Stomach (tissue), 8 donors: ENCODE measurements at regions not wholly inside any gene's neighbourhood (a gene's known extent, or its start where the extent isn't known, plus 50 kb on each side); places are given as distances from the start of the nearest gene placed in this dataset.

Experiments used
- DNase-seq, 2 donors: peaks; one replicate each; pipeline versions ENCODE4 v3.0.0 to v3.0.0-alpha.2; 2013 to 2019
- H3K27ac ChIP-seq, 5 donors: fragments of 200-600 bp in 4 of 5; sonication (generic) in 4 of 5; one replicate each; pipeline ENCODE4 v1.5.1; 2013 to 2019; ENCODE audit warnings: mild to moderate bottlenecking in 1 of 5, moderate library complexity in 1 of 5
- H3K27me3 ChIP-seq, 3 donors: fragments of 200-600 bp; sonication (generic); one replicate each; pipeline ENCODE4 v1.5.1; 2017 to 2019; ENCODE audit warnings: mixed run types in 1 of 3
- H3K36me3 ChIP-seq, 4 donors: fragments of 200-600 bp; sonication (generic); 1 replicate in 3 of 4; 2 replicates in 1 of 4; pipeline ENCODE4 v1.5.1; 2016 to 2019
- H3K4me1 ChIP-seq, 4 donors: fragments of 200-600 bp; sonication (generic); one replicate each; pipeline ENCODE4 v1.5.1; 2016 to 2019
- H3K4me3 ChIP-seq, 4 donors: fragments of 200-600 bp; sonication (generic) in 3 of 4; one replicate each; pipeline ENCODE4 v1.5.1; 2016 to 2019; ENCODE audit warnings: mild to moderate bottlenecking in 1 of 4
- H3K9me3 ChIP-seq, 4 donors: fragments of 200-600 bp; sonication (generic); one replicate each; pipeline ENCODE4 v1.5.1; 2016 to 2019
- CTCF ChIP-seq, 7 experiments: fragments of 450-650 bp in 4 of 7; fragments of 200-600 bp in 3 of 7; sonication (generic) in 3 of 7; IDR thresholded peaks; one replicate each; pipeline ENCODE4 v1.5.1; 2016 to 2019; ENCODE audit warnings: antibody characterized with exemption in 7 of 7, control low read depth in 2 of 7, mild to moderate bottlenecking in 1 of 7
- EP300 ChIP-seq: sonication (generic); formaldehyde crosslinking; IDR thresholded peaks from one replicate; pipeline ENCODE4 v1.6.1; 2017; ENCODE audit warnings: antibody characterized with exemption
- POLR2A ChIP-seq, 4 donors: fragments of 450-650 bp; IDR thresholded peaks; one replicate each; pipeline ENCODE4 v1.6.1; 2016; ENCODE audit warnings: antibody characterized with exemption in 4 of 4, control low read depth in 2 of 4, mild to moderate bottlenecking in 1 of 4, moderate library complexity in 1 of 4
- POLR2AphosphoS5 ChIP-seq, 3 donors: sonication (generic); formaldehyde crosslinking; IDR thresholded peaks; one replicate each; pipeline ENCODE4 v1.6.1; 2016; ENCODE audit warnings: antibody characterized with exemption in 3 of 3
- WGBS, 5 donors: extraction: QIAGEN DNeasy Blood & Tissue Kit in 3 of 5; methylation state at CpG; one replicate each; pipeline versions ENCODE4 v1.1.5 to v1.1.7; 2013 to 2018; 5-methylcytosine and 5-hydroxymethylcytosine counted together
- intact Hi-C: fragments of 100-400 bp; cut with DNase I; formaldehyde crosslinking; loops from one replicate; pipeline ENCODE4 v1.15.1; 2023; ENCODE audit warnings: low total_unique reads
- donor health status: healthy with polysubstance abuse.
- donor health status: Bipolar disorder and iron deficiency.
- donor health status: healthy.

- Histone ChIP-seq H3K4me3 (no peak overlapping the region), H3K27ac (no peak overlapping the region), H3K4me1 (peaks cover 39 to 83% (median 55%) of the 10 kb centered on the region in 4 donors), H3K9me3 (no peaks in the 10 kb centered on the region), H3K36me3 (no peaks in the 10 kb centered on the region), H3K27me3 (no peaks in the 10 kb centered on the region)
- no peak for TF ChIP-seq POLR2A (IDR thresholded peaks at IDR 0.05)
- TF ChIP-seq EP300: no peak
- no peak for TF ChIP-seq CTCF (IDR thresholded peaks at IDR 0.05)
- TF ChIP-seq POLR2AphosphoS5 (IDR thresholded peaks at IDR 0.05): no peak
- intact Hi-C loops: no loop called here
- no peak for DNase-seq
- WGBS, 5 donors: 25 to 64% (median 45%) methylated on average over 1 of the region's 1 CpG
These were observed 78.0 kb upstream of the MGAT5 start for GRCh38 chr2:134175834-134176233.

GRCh38 chr2:134177351-134177931, 76.4 kb upstream of the MGAT5 start:
- H3K9me3 ChIP-seq: no peaks in the 10 kb centered on the region
- H3K36me3 ChIP-seq: no peaks in the 10 kb centered on the region
- no peaks in the 10 kb centered on the region for H3K27me3 ChIP-seq
- 47 to 65% (median 51%) methylated on average over 13 of the region's 13 CpGs for WGBS, 5 donors
- TF ChIP-seq CTCF (IDR thresholded peaks at IDR 0.05): no peak
- TF ChIP-seq POLR2AphosphoS5 (IDR thresholded peaks at IDR 0.05): peak in 1 of 3 donors; percentile 51
- peak overlapping the region in 1 of 5 donors; percentile 5 for H3K27ac ChIP-seq
- peaks cover 42 to 88% (median 57%) of the 10 kb centered on the region in 4 donors for H3K4me1 ChIP-seq
- intact Hi-C loops: no loop called here
- H3K4me3 ChIP-seq: no peak overlapping the region
- DNase-seq: peak; percentile 54 to 57

- Histone ChIP-seq H3K27me3 (no peaks in the 10 kb centered on the region), H3K36me3 (no peaks in the 10 kb centered on the region), H3K4me1 (peaks cover 39 to 84% (median 53%) of the 10 kb centered on the region in 4 donors), H3K27ac (no peak overlapping the region), H3K9me3 (no peaks in the 10 kb centered on the region), H3K4me3 (no peak overlapping the region)
- TF ChIP-seq POLR2A (IDR thresholded peaks at IDR 0.05): no peak
- TF ChIP-seq POLR2AphosphoS5 (IDR thresholded peaks at IDR 0.05): no peak
- no peak for TF ChIP-seq EP300
- TF ChIP-seq CTCF (IDR thresholded peaks at IDR 0.05): no peak
- WGBS, 5 donors: 44 to 66% (median 55%) methylated on average over 3 of the region's 3 CpGs
- intact Hi-C loops: no loop called here
- DNase-seq: peak in 1 of 2 donors; percentile 40
These were observed 75.6 kb upstream of the MGAT5 start for GRCh38 chr2:134178138-134178877.

- Histone ChIP-seq H3K4me3 (no peak overlapping the region), H3K36me3 (peaks cover 0 to 4% (median 0%) of the 10 kb centered on the region in 4 donors), H3K27ac (peak overlapping the region in 3 of 5 donors; percentile 25 to 47 (median 35)), H3K27me3 (no peaks in the 10 kb centered on the region), H3K4me1 (peaks cover 21 to 55% (median 37%) of the 10 kb centered on the region in 4 donors), H3K9me3 (no peaks in the 10 kb centered on the region)
- intact Hi-C loops: no loop called here
- 13 to 67% (median 46%) methylated on average over 5 of the region's 5 CpGs for WGBS, 5 donors
- TF ChIP-seq EP300: no peak
- TF ChIP-seq POLR2A (IDR thresholded peaks at IDR 0.05): no peak
- no peak for TF ChIP-seq CTCF (IDR thresholded peaks at IDR 0.05)
- TF ChIP-seq POLR2AphosphoS5 (IDR thresholded peaks at IDR 0.05): peak in 2 of 3 donors; percentile 21 to 25
- peak in 1 of 2 donors; percentile 79 for DNase-seq
These were observed 72.7 kb upstream of the MGAT5 start for GRCh38 chr2:134181219-134181618.
